GM23248 (cell line): ENCODE measurements at regions not wholly inside any gene's neighbourhood (a gene's known extent, or its start where the extent isn't known, plus 50 kb on each side); places are given as distances from the start of the nearest gene placed in this dataset.

Experiments used
- DNase-seq: peaks from one replicate; pipeline ENCODE4 v3.0.0-alpha.2; 2015
- H2AFZ ChIP-seq: fragments of 200-600 bp; sonication (generic); 2 replicates; pipeline ENCODE4 v1.6.1; 2016; ENCODE audit warnings: antibody characterized with exemption
- H3F3A ChIP-seq: fragments of 200-600 bp; sonication (generic); 2 replicates; pipeline ENCODE4 v1.6.1; 2016; ENCODE audit warnings: mild to moderate bottlenecking, antibody characterized with exemption, mixed run types; ENCODE audit not compliant: insufficient read depth
- H3K27ac ChIP-seq: fragments of 200-600 bp; sonication (generic); 2 replicates; pipeline ENCODE4 v1.5.1; 2016; ENCODE audit warnings: mild to moderate bottlenecking
- H3K27me3 ChIP-seq: fragments of 200-600 bp; sonication (generic); replicated peaks from 2 replicates; pipeline ENCODE4 v1.6.1; 2016; ENCODE audit warnings: mild to moderate bottlenecking; ENCODE audit not compliant: insufficient read depth
- H3K36me3 ChIP-seq: fragments of 200-600 bp; sonication (generic); 2 replicates; pipeline ENCODE4 v1.6.1; 2016; ENCODE audit warnings: low read depth, mild to moderate bottlenecking
- H3K4me1 ChIP-seq: fragments of 200-600 bp; sonication (generic); 2 replicates; pipeline ENCODE4 v1.6.1; 2016; ENCODE audit warnings: mild to moderate bottlenecking; ENCODE audit not compliant: insufficient read depth
- H3K4me2 ChIP-seq: fragments of 200-600 bp; sonication (generic); one replicate; pipeline ENCODE4 v1.6.1; 2016; ENCODE audit warnings: mild to moderate bottlenecking; ENCODE audit not compliant: unreplicated experiment
- H3K4me3 ChIP-seq: fragments of 200-600 bp; sonication (generic); 2 replicates; pipeline ENCODE4 v1.5.1; 2016; ENCODE audit warnings: mild to moderate bottlenecking
- H3K79me2 ChIP-seq: fragments of 200-600 bp; sonication (generic); 2 replicates; pipeline ENCODE4 v1.6.1; 2016; ENCODE audit warnings: mild to moderate bottlenecking; ENCODE audit not compliant: insufficient read depth
- H3K9ac ChIP-seq: fragments of 200-600 bp; sonication (generic); 2 replicates; pipeline ENCODE4 v1.6.1; 2016; ENCODE audit warnings: mild to moderate bottlenecking
- H3K9me2 ChIP-seq: fragments of 200-600 bp; sonication (generic); 2 replicates; pipeline ENCODE4 v1.6.1; 2016; ENCODE audit warnings: mixed run types, mild to moderate bottlenecking, moderate library complexity; ENCODE audit not compliant: insufficient read depth
- H3K9me3 ChIP-seq: fragments of 200-600 bp; sonication (generic); one replicate; pipeline ENCODE4 v1.6.1; 2017; ENCODE audit warnings: low read depth
- H4K20me1 ChIP-seq: fragments of 200-600 bp; sonication (generic); 2 replicates; pipeline ENCODE4 v1.6.0; 2016; ENCODE audit not compliant: insufficient read depth
- EZH2 ChIP-seq: fragments of 200-600 bp; sonication (generic); IDR thresholded peaks from 2 replicates; pipeline ENCODE4 v1.6.1; 2018; ENCODE audit warnings: antibody characterized with exemption, mild to moderate bottlenecking; ENCODE audit not compliant: insufficient read depth, poor library complexity, severe bottlenecking
- EZH2phosphoT487 ChIP-seq: fragments of 200-600 bp; sonication (generic); IDR thresholded peaks from 2 replicates; pipeline ENCODE4 v1.6.1; 2018; ENCODE audit warnings: antibody characterized with exemption, moderate library complexity, mild to moderate bottlenecking, low read depth; ENCODE audit not compliant: insufficient read depth
- WGBS, 2 experiments: methylation state at CpG; one replicate each; pipeline ENCODE4 v1.1.6; 2015 to 2017; ENCODE audit warnings: low lambda C conversion rate in 2 of 2, low coverage in 1 of 2; ENCODE audit errors: missing lambda C conversion rate in 2 of 2; 5-methylcytosine and 5-hydroxymethylcytosine counted together
- in situ Hi-C: fragments of 300-500 bp; cut with MboI; formaldehyde crosslinking; loops from 2 replicates; pipeline ENCODE4 v1.15.0; 2020

DNA sequence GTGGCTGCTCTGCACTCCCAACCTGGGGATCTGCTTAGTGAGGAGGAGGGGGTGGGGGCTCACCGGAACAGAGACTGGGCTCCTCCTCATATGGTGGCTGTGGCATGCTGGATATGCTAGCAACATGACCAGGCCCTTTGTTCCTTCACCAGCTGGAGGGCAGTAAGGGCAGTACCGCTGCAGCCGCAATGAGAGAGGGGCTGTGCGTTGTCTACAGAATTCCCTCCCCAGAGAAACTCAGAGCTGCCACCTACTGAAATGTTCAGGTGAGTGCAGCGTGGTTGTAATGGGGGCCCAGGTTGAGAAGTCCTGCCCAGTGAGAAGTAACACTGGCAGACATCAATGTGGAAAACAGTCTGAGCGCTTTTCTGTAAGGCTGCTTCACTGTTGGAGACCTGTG, 1211.9 kb upstream of the NXPH2 start:
- Histone ChIP-seq H3F3A (no peaks in the 10 kb centered on the region), H3K9ac (no peak overlapping the region), H2AFZ (no peak overlapping the region), H3K36me3 (no peaks in the 10 kb centered on the region), H3K27ac (no peak overlapping the region), H4K20me1 (no peaks in the 10 kb centered on the region), H3K9me2 (no peaks in the 10 kb centered on the region), H3K27me3 (no peaks in the 10 kb centered on the region), H3K4me3 (no peak overlapping the region), H3K9me3 (no peaks in the 10 kb centered on the region), H3K4me1 (no peaks in the 10 kb centered on the region), H3K4me2 (no peak overlapping the region), H3K79me2 (no peaks in the 10 kb centered on the region)
- in situ Hi-C loops: no loop called here
- 66 to 73% methylated on average over 5 to 6 of the region's 6 CpGs for WGBS, 2 experiments
- no peak for DNase-seq
- TF ChIP-seq EZH2: no peak

DNA sequence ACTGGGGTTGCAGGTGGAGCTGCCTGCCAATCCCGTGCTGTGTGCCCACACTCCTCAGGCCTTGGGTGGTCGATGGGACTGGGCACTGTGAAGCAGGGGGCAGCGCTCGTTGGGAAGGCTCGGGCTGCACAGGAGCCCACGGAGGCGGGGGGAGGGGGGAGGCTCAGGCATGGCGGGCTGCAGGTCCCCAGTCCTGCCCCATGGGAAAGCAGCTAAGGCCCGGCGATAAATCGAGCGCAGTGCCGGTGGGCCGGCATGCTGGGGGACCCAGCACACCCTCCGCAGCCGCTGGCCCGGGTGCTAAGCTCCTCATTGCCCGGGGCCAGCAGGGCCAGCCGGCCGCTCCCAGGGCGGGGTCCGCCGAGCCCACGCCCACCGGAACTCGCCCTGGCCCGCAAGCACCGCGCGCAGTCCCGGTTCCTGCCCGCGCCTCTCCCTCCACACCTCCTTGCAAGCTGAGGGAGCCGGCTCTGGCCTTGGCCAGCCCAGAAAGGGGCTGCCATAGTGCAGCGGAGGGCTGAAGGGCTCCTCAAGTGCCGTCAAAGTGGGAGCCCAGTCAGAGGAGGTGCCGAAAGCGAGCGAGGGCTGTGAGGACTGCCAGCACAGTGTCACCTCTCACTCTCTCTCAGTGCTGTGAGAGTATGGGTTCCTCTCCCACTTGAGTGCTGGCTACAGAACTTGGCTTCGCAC, 1210.6 kb upstream of the NXPH2 start:
- in situ Hi-C loops: no loop called here

DNA sequence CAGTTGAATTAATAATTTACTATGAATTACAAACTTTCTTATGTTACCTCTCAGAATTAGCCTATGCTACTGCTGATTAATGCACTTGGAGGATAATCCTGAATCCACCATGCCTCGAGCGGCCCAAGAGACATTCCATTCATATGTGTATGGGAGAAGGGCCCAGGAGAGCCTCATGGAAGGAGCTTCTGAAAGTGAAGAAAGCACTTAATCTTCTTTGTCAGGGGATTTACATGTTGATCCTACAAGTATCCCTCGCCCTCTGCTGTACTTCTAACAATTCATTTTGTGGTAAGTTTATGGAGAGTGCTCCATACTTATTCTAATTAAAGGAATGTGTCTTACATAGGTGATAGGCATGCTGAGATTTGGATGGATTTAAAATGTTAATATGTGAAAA, 1189.1 kb upstream of the NXPH2 start:
- no peak for DNase-seq
- no peak overlapping the region for H3K9ac ChIP-seq
- H3K4me2 ChIP-seq: no peak overlapping the region
- no peaks in the 10 kb centered on the region for H3K4me1 ChIP-seq
- H3F3A ChIP-seq: no peaks in the 10 kb centered on the region
- no peaks in the 10 kb centered on the region for H3K9me2 ChIP-seq
- no peak overlapping the region for H2AFZ ChIP-seq
- in situ Hi-C loops: no loop called here
- H3K27me3 ChIP-seq: no peaks in the 10 kb centered on the region
- no peak overlapping the region for H3K27ac ChIP-seq
- no peak overlapping the region for H3K4me3 ChIP-seq
- TF ChIP-seq EZH2 (no peak), EZH2phosphoT487 (no peak)
- no peaks in the 10 kb centered on the region for H4K20me1 ChIP-seq
- no peaks in the 10 kb centered on the region for H3K36me3 ChIP-seq
- no peaks in the 10 kb centered on the region for H3K9me3 ChIP-seq
- 16 to 22% methylated on average over 3 of the region's 3 CpGs for WGBS, 2 experiments
- H3K79me2 ChIP-seq: no peaks in the 10 kb centered on the region

More for the DNA sequence above, 1210.6 kb upstream of the NXPH2 start:
- no peak overlapping the region for H2AFZ ChIP-seq
- no peaks in the 10 kb centered on the region for H3K9me2 ChIP-seq
- no peak overlapping the region for H3K4me2 ChIP-seq
- H4K20me1 ChIP-seq: no peaks in the 10 kb centered on the region
- H3K27me3 ChIP-seq: no peaks in the 10 kb centered on the region
- H3F3A ChIP-seq: no peaks in the 10 kb centered on the region
- H3K9ac ChIP-seq: no peak overlapping the region
- TF ChIP-seq EZH2: no peak
- no peak for TF ChIP-seq EZH2phosphoT487
- H3K9me3 ChIP-seq: no peaks in the 10 kb centered on the region
- H3K36me3 ChIP-seq: no peaks in the 10 kb centered on the region
- no peak for DNase-seq
- 80 to 84% methylated on average over 28 to 40 of the region's 40 CpGs for WGBS, 2 experiments
- no peak overlapping the region for H3K4me3 ChIP-seq
- no peaks in the 10 kb centered on the region for H3K79me2 ChIP-seq
- H3K27ac ChIP-seq: no peak overlapping the region
- no peaks in the 10 kb centered on the region for H3K4me1 ChIP-seq

DNA sequence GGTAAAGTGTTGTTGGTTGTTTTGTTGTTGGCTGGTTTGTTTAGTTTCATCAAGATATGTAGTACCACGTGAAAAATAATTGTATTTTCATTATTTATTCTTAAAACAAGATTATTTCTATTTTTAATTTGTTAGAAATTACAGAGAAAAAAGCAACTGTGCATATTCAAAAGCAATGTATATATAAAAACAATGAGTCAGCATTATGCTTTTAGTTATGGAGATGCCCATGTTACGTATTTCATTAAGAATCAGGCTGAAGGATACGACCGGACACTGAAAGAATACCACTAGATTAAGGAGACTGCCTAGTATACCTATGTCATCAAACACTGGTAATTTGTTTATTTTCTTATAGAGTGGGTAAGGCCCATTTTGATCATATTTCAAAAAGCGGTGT, 1188.4 kb upstream of the NXPH2 start:
- Histone ChIP-seq H3F3A (no peaks in the 10 kb centered on the region), H3K9ac (no peak overlapping the region), H3K4me2 (no peak overlapping the region), H3K9me3 (no peaks in the 10 kb centered on the region), H3K27me3 (no peaks in the 10 kb centered on the region), H3K9me2 (no peaks in the 10 kb centered on the region), H4K20me1 (no peaks in the 10 kb centered on the region), H3K79me2 (no peaks in the 10 kb centered on the region), H3K27ac (no peak overlapping the region), H3K4me1 (no peaks in the 10 kb centered on the region), H2AFZ (no peak overlapping the region), H3K36me3 (no peaks in the 10 kb centered on the region), H3K4me3 (no peak overlapping the region)
- in situ Hi-C loops: no loop called here
- WGBS, 2 experiments: 25 to 31% methylated on average over 5 of the region's 5 CpGs
- DNase-seq: no peak
- TF ChIP-seq EZH2phosphoT487 (no peak), EZH2 (no peak)

DNA sequence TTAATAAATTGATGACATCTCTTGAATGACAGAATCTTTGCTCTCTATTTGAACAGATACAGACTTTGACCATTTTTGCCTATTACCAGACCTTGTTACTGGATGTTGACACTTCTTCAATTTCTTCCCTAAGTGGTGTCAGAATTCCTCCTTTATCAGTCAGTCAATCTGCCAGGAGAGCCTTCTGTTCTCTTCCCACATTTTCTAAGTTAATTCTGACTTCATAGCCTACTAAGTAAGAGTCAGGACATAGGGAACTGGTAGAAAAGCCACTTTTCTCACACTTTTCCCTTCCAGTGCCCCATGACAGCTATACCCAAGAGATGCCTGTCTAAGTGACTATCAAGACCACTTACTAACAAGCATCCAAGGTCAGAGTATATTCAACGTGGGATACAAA, 1187.5 kb upstream of the NXPH2 start:
- DNase-seq: no peak
- Histone ChIP-seq H3K4me3 (no peak overlapping the region), H3K9ac (no peak overlapping the region), H3K4me1 (no peaks in the 10 kb centered on the region), H3K27ac (no peak overlapping the region), H3K9me2 (no peaks in the 10 kb centered on the region), H2AFZ (no peak overlapping the region), H3K27me3 (no peaks in the 10 kb centered on the region), H3K36me3 (no peaks in the 10 kb centered on the region), H3F3A (no peaks in the 10 kb centered on the region), H3K79me2 (no peaks in the 10 kb centered on the region), H4K20me1 (no peaks in the 10 kb centered on the region), H3K9me3 (no peaks in the 10 kb centered on the region), H3K4me2 (no peak overlapping the region)
- 0 to 9% methylated on average over 1 of the region's 1 CpG for WGBS, 2 experiments
- no peak for TF ChIP-seq EZH2
- TF ChIP-seq EZH2phosphoT487: no peak
- in situ Hi-C loops: no loop called here
